M059J (cell line): ENCODE measurements at regions not wholly inside any gene's neighbourhood (a gene's known extent, or its start where the extent isn't known, plus 50 kb on each side); places are given as distances from the start of the nearest gene placed in this dataset.

ENCODE experiments used
- DNase-seq: peaks from one replicate; pipeline ENCODE4 v3.0.0-alpha.2; 2012; ENCODE audit warnings: low read depth

DNA sequence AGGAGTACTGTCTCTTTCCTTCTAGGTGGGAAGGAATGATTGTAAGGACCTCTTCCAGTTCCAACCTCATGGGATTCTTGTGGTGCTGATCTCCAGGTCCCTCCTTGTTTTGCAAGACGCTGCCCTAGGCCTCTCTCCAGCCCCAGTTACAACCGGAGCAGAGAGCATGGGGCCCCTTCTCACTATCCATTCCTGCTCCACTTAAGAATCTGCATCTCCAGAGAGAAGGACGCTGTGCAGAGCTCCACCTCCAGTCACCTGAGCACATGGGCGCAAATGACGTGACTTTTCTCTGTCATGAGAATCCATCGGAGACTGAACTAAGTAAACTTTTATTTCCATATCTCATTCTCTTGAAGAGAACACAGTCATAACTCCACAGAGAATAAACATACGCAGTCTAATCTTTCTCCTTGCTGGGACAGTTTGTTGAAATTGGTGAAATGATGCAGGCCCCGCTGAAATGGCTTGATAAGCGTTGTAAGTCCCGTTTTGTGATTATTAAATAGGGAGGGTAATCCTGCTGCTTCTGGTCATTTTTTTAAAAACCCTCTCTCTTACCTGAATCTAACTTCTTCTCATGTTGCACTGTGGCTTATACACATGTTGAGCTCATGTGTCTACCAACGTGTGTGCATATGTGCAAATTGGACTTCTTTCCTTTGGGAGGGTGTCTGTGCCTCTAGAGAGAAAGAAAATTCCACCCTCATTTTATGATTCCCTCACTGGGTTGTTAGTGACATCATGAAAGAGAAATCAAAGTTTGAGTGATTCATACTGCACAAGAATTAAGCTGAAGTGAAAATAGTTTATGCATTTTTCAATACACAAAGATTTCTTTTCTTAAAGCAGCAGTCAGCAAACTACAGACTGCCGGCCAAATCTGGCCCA lies 133.2 kb upstream of the TBX20 start:
- DNase-seq = no peak

DNA sequence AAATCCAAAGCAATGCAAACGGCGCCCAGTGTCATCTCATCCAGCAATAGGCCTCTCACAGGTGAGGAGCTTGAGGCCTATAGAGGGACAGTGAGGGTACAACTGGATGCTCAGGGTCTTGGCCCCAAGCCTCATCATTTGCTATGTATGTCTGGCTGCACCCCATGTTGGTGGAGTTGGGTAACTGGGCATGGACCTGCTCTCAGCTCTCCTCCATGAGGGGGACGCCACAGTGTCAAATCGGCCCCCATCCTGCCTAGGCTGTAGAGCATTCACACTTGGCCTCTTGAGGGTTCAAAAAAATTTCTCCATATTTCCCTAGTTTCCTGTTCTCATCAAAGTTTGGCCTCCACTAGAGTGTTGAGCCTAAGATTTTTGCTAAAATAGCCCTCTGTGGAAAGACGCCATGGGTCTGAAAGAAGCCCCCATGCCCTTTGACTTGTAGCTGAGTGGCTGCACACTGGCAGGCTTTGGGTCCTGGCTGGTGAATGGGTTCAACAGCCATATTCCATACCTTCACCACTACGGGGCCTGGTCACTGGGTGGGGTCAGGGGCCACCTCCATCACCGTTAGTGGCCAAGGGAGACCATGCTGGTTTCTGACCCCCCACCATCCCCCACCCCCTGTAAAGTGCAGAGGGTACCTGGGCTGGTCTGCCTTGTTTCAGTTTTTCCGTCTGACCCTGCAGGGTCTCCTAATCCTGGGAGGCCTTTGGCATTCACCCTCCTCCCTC lies 132.3 kb upstream of the TBX20 start:
- DNase-seq = no peak

DNA sequence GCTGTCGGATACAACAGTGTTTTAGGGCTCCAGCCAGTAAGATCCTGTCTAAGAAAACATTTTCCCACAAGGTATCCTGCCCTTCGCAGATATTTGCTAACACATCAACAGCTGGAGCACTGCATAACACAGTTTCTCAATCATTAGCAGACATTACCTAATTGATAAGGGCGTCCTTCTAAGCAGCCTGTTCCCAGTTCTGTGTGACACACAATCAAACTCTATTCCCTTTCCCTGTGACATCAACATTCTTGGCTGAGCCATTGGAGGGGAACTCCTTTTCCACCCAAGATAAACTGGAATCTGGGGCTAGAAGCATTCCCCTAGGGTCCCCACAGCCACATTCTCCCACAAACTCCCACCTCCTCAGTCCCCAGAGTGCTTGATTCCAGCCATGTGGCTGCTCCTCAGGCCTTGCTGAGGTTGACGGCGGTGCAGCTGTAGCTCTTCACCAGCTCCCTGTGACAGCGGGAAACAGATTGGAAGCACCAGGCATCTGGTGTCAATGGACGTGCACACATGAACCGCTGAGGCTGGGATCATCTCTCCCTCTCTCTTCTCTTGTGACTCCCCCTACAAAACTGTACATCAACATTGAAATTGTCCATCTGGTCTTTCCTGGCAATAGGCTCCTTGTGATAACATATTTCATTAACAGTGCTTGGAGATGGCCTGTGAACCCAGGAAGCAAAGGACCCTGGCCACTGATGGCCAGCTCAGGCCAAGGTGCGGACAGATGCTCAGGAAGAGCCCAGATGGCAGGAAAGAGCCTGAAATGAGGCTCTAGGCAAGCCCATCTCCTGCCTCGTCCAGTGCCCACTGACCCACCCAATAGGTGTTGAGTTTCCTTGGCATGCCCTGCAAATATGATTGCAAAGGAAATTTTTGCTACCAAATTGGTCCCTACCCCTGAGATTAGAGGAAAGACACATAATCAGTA lies 131.1 kb upstream of the TBX20 start:
- DNase-seq = no peak

DNA sequence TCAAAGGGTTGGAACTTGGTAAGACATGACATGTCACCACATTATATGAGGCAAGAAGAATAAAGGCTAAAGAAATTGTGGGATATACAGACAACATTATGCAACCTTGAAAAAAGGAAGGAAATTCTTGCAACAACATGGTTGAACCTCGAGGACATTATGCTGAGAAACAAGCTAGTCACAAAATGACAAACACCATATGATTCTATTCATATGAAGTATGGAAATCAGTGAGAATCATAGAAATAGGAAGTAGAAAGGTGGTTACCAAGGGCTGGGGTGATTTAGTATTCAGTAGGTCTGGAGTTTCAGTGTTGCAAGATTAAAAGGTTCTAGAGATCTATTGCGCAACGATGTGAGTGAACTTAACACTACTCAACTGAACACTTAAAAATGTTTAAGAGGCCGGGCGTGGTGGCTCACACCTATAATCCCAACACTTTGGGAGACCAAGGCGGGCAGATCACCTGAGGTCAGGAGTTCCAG lies 126.9 kb upstream of the TBX20 start:
- DNase-seq = no peak

DNA sequence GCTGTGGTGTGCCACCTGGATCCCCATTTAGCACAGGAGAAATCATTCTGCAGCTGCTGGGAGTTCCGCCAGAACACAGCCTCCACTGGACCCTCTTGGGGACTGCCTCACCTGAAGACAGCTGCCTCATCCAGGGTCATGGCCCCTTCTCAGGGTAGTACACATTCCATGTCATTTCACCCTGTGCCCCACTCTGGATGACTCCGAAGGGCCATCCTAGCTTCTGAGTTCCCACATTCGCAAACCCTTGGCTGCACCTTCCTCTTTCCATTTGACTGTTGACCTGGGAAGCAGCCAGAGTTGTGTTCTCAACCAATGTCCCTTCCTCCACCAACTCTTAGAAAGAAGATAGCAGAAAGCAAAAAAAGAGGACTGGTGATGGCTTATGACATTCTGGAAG lies 125.6 kb upstream of the TBX20 start:
- DNase-seq = no peak

DNA sequence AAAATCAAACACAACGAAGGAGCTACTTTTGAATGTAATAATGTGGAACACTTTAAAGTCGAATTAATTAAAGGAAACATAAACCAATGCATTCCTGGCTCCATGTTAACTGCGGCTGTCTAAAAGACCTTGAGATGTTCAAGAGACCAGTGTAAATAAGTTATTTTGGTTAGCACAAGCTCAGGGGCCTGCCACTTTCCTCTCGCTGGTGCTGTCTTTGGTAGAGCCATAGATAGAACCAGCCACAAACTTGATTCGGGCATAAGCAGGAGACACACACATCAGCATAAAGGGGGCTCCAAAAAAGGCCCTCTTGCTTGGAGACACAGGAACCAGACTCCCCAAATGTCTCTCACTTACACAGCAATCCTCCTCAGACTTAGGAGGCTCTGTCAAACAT lies 121.6 kb upstream of the TBX20 start:
- DNase-seq = no peak

DNA sequence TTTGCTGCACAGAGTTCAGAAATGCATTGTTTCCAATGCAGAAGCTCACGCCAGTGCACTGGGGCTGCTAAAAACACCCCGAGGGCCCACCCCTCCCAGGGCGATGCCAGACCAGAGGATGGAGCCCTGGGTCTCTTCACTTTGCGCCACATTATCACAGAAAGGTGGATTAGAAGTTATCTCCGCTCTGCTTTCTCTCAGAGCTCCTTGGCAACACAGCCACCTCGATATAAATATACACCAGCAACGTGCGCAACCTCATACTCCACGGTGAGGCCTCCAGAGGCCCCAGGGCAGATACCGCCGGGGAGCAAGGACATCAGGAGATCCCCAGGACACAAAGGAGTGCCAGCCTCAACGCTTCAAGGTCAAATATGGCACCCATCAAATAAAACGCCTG lies 121.0 kb upstream of the TBX20 start:
- no peak for DNase-seq

DNA sequence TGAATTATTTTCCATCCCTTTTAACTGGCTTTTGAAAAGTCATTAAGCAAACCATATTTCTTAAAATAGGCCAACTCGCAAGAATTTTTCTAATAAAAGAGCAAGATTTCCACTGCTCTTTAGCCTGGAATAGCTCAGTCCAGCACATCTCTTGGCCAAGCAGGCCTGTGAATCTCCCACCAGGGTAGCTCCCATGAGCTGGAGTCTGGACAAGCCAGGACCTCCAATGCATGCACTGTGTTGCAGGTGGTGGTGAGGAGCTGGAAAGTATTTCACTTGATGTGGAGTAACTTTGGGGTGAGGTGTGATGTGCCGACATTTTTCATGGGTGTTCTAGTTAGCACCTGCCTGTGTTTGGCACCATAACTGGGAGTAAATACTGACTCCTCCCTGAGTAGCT lies 117.3 kb upstream of the TBX20 start:
- no peak for DNase-seq

DNA sequence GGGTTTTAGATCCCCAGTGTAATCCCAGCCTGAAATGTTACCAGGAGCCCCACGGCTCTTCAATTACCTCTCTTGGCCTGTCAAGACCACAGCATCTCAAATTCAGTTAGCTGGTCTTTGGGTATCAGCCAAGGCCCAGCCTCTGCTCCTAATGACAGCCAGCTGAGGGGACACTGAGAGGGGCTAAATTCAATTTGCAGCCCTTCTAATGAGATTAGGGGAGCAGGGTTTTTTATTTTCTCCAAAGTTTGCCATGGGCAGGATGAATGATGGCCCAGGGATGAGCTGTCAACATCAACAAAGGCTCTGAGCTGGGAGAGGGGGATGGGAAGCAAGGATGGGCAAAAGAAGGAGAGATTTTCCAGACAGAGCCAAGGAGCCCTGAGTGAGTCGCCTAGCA lies 116.8 kb upstream of the TBX20 start:
- DNase-seq = no peak

DNA sequence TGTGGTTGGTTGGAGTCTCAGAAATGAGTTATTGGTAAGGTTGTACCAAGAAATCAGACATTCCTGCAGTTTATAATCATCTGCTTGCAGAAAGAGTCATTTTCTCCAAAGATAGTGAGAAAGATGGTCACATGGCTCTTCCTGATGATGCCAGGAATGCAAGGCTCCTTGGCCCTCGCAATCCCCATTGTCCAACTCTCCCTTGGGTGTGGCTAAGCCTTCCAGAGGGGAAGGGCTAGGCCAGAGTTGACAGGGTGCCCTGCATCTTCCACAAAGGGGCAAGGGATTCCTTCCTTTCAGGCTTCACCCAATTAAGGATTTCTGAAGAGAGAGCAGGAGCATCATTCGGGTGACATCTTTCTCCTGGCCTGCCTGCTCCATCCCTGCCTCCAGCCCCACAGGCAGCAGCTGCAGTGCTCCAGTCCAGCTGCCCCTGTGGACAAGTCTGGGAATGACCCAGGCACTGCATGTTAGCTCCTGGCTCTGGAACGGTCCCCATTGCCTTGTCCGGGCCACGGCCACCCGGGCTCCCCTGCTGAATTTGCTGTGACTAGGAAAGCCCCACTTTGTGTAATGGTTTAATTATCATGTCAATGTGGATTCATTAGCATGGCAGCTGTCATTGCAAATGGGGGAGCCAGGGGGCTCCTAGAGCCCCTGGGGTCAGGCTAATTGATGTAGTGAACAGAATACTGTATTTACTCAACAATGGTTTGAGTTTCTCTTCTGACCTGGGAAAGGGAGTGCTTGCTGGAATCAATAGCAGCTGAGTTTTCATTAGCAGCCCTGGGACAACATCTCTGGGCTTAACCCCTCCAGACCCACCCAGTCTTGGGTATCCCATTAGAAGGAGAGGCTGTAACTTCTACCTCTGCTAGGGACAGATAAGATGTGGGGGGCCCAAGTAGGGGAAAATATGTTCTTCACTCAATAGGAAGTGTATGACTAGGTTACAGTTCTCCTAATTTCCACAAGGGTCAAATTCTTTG lies 112.6 kb upstream of the TBX20 start:
- no peak for DNase-seq

DNA sequence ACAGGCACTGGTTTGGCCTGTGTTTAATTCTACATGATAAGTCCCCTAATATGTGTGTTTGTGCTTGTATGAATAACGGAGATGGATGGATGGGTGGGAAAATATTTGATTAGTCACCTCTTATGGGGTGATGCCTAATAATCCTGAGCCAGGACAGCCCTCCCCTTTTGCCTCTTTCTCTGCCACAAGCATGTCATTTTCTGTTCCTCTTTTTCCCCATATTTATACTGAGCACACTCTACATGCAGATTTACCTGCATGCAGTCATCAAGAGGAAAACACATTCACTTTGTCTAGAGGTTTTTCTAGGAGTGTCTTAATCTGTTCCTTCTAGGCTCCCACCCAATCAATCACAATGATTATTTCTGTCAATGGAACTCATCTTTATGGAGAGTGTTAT lies 111.6 kb upstream of the TBX20 start:
- DNase-seq = no peak

DNA sequence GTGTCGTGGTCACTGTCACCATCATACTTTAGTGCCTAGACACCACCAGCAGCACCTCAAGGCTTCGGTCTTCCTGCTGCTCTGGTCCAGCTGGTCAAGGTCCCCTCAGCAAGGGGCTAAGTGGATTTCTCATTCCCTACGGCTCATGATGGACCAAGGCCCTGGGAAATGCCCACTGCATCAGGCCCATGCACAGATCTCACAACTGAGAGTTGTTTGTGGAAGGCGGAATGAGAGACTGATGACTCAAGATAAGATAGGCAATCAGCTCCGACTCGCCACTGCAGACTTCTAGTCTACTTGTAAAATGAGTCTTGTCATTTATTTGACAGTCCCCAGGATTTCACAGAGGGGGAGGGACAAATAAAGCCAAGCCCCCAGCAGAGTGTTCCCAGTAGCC lies 108.4 kb upstream of the TBX20 start:
- no peak for DNase-seq

DNA sequence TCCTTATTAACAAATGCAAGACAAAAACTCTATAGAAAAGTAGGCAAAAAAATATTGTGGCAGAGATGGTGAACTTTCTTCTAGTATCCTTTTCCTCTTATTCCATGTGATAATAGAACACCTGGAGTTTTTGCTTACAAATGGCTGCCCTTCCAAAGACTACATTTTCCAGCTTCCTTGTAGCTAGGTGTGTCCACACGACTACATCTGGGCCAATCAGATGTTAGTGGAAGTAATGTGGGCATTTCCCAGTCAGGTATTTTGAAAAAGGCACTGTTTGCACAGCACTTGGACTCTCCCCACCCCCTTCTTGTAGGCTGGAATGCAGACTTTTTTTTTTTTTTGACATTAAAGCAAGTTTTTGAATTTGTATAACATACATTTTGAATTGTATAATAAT lies 105.5 kb upstream of the TBX20 start:
- DNase-seq = no peak

DNA sequence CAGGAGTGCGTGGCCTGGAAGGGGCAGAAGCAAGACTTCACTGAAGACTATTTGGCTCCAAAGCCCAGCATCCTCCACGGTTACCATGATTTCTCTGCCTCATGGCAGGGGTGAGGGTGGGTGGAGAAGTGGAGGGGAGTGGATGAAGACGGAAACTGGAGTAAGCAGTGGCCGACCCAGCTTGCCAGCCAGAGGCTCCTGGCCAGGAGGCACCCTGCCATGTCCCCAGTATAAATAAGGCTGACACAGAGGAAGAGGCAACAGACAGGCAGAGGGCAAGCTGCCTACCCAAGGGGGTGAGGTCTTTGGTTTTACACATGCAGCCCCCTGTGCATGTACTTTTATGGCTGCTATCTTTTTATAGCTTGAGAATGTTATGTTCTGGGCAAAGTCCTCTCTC lies 102.6 kb upstream of the TBX20 start:
- DNase-seq = no peak

DNA sequence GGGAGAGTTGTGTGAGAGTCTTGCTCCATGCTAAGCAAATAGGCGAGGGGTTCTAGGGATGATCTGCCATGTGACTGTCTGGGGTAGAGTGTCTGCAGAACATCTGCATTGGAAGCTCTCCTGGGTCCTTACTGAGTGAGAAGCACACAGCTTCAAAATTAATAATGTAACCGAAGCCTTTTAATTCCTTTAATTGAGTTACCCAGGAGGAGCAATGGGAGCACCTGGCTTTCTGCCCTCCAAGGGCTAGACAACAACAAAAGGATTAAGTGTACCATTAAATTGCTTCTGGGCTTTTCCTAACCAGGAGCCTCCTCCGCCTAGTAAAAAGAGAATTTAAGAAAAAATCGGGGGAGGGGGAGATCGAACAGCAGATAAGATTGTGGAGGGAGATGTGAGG lies 102.0 kb upstream of the TBX20 start:
- DNase-seq = no peak

DNA sequence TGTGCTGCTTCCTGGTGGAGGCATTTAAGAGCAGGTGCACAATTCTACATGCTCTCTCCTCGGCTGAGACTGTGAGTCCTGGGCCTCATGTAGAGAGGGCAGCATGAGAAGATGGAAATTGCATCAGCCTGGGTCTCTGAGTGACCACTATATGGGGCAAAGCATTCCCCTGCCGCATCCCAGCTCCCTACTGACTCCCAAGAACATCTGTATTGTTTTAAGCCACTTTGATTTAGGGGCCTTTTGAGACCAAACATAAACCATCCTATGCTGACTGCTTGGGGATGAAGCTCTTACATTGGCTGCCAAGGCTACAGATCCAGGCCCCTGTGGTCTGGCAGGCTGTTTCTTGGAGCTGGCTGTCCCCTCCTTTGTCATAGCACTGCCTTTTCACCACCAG lies 101.3 kb upstream of the TBX20 start:
- DNase-seq = no peak

DNA sequence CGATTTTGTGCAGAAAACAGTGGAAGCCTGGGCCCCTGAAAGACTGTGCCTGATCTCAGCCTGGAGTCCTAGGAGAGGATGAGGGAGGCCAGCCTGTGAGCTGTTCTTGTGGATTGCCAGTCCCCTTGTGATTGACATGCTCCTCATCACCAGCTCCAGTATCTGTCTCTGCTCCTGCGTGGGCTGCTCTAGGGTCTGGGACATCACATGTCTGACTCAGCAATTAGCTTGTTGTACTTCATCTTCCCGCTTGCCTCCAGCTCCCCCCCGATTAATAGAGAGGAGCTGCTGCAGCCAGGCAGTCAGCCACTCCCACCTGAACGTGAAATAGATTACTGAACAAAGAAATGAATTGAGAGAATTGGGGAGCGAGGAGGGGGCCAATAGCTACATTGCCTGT lies 99.6 kb upstream of the TBX20 start:
- no peak for DNase-seq

DNA sequence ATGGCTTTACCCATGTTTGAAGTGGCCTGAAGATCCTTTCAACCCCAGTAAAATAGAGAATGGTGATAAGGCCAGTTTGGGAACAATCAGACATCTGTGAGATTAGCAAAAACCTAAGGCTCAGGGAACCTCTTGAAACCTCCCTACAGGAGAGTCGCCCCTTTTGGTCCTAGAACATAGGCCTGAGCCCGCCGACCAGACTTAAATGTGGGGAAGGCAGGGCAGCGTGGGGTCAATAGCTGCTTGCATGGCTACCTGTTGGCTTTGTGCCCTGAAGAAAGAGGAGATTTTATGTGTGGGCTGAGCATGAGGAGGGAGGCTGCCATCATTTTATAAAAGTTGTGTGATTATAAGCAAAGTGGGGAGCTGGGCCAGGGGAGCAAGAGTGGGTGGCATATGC lies 97.6 kb upstream of the TBX20 start:
- no peak for DNase-seq

DNA sequence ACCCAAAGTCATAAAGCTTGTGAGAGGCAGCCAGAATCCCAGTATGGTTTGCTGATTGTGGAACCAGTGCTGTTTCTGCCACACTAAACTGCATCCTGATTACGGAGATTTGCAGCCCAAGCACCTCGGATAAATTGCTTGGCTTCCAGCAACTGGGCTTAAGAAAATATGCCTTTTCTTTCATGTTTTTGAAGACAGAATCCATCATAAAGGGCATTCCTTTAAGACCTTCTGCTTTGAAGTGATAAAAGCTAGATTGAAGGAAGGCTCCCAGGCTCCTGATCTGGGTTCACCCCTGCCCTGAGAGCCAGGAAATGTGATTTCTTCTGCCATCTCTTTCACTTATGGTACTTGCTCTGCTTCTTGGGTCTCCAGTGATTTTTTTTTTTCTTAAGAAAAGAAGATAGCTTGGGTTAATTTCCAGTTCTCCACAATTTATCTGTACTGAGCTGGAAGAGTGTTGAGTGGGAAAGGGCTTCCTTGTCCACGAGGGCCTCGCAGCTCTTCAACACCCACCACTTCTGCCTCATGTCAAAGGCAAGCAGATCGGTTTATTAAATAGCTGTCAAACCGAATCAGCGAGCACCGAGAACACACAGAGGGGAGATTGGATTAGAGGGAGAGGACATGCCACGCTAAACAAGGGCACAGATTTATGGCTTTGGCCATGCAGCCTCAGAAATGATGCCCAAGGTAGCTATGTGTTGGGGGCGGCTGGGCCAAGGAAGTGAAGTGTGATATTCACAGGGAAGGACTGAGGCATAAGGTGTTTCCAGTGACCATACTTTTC lies 94.9 kb upstream of the TBX20 start:
- no peak for DNase-seq

DNA sequence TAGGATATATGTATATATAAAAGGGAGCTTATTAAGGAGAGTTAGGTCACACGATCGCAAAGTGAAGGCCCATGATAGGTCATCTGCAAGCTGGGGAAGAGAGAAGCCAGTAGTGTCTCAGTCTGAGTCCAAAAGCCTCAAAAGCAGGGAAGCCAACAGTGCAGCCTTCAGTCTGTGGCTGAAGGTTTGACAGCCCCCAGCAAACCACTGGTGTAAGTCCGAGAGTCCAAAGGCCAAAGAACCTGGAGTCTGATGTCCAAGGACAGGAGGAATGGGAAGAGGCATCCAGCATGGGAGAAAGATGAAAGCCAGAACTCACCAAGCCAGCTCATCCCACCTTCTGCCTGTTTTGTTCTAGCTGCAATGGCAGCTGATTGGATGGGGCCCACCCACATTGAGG lies 88.9 kb upstream of the TBX20 start:
- DNase-seq = no peak
